ENCODE measurements at regions not wholly inside any gene's neighbourhood (a gene's known extent, or its start where the extent isn't known, plus 50 kb on each side); places are given as distances from the start of the nearest gene placed in this dataset.

DNA sequence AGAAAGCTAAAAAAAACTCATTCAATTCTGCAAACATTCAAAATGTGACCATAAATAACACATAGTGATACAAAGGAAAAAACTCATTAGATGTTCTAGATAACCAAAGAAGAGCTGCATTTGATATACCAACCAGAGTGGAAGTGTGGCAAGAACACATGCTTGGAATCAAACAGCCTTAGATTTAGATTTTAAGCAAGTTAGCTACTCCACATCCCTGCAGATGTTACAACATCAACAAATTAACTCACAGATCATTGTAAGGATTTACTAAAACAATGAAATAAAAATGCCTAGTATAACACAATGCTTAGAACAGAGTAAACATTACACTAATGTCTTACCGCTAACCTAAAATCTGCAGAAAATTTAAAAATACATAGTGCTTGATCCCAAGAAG lies 114.0 kb upstream of the AKIP1 start:
- Histone ChIP-seq H3K36me3 (replicated peaks; ENCODE audit: insufficient read depth, low read depth) (no peaks in the 10 kb centered on the region), H3K4me3 (no peak overlapping the region), H3K4me2 (no peak overlapping the region), H4K20me1 (ENCODE audit: insufficient read depth, poor library complexity, severe bottlenecking) (no peaks in the 10 kb centered on the region), H3K9me3 (ENCODE audit: low read depth) (no peaks in the 10 kb centered on the region), H3K4me1 (ENCODE audit: insufficient read depth) (peaks cover 11% of the 10 kb centered on the region), H3K79me2 (peaks cover 26% of the 10 kb centered on the region), H3K9me2 (replicated peaks; ENCODE audit: insufficient read depth) (no peaks in the 10 kb centered on the region), H3K27me3 (no peaks in the 10 kb centered on the region), H3K27ac (no peak overlapping the region), H2AFZ (no peak overlapping the region)
- TF ChIP-seq EZH2phosphoT487 (IDR thresholded peaks at IDR 0.05; ENCODE audit: low read depth, severe bottlenecking, unreplicated experiment) = no peak
- TF ChIP-seq CTCF (IDR thresholded peaks at IDR 0.05; ENCODE audit: poor library complexity) = no peak
- no peak for TF ChIP-seq EZH2 (IDR thresholded peaks at IDR 0.05; ENCODE audit: borderline replicate concordance)
- WGBS (ENCODE audit: low lambda C conversion rate, missing lambda C conversion rate) = 55% methylated on average over 1 of the region's 1 CpG
- no peak for DNase-seq (ENCODE audit: low spot score)

- WGBS (ENCODE audit: low lambda C conversion rate, missing lambda C conversion rate) = 89% methylated on average over 2 of the region's 2 CpGs
- Histone ChIP-seq H3K4me3 (no peak overlapping the region), H3K27me3 (no peaks in the 10 kb centered on the region), H3K4me2 (no peak overlapping the region), H3K79me2 (peaks cover 8% of the 10 kb centered on the region), H3K4me1 (ENCODE audit: insufficient read depth) (peaks cover 2% of the 10 kb centered on the region), H3K27ac (no peak overlapping the region), H4K20me1 (ENCODE audit: insufficient read depth, poor library complexity, severe bottlenecking) (no peaks in the 10 kb centered on the region), H3K36me3 (replicated peaks; ENCODE audit: insufficient read depth, low read depth) (no peaks in the 10 kb centered on the region), H2AFZ (no peak overlapping the region), H3K9me2 (replicated peaks; ENCODE audit: insufficient read depth) (no peaks in the 10 kb centered on the region), H3K9me3 (ENCODE audit: low read depth) (no peaks in the 10 kb centered on the region)
- TF ChIP-seq CTCF (IDR thresholded peaks at IDR 0.05; ENCODE audit: poor library complexity) (no peak), EZH2phosphoT487 (IDR thresholded peaks at IDR 0.05; ENCODE audit: low read depth, severe bottlenecking, unreplicated experiment) (no peak), EZH2 (IDR thresholded peaks at IDR 0.05; ENCODE audit: borderline replicate concordance) (no peak)
- DNase-seq (ENCODE audit: low spot score) = no peak
These were observed 111.7 kb upstream of the AKIP1 start for GRCh38 chr11:8799273-8799672.

DNA sequence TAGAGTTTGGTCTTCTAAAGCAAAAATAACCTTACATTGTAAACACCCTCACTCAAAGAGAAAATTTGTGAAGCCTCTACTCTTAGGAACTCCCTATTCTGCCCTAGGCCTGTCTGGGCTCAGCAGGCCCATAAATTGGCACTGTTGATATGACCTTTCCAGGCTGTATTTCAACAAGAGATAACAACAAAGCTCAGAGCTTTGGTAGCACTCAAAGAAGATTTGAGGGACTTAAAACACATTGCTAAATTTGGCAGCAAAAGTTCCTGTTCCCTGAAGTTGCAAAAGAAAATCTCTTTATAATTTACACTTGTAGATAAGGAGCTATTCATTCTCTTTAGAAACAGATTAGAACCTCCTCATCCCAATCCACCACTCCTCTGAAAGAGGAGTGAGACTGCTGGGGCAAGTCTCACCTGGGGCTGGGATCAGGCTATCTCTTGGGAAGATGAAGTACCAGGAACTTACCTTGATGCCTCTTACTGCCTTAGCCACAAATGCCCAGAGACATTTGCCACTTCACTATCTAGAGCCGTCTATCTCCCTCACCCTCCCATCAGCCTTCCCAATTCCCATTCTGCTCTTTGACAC lies 110.4 kb upstream of the AKIP1 start:
- no peak for DNase-seq (ENCODE audit: low spot score)
- peaks cover 9% of the 10 kb centered on the region for H3K79me2 ChIP-seq
- WGBS (ENCODE audit: low lambda C conversion rate, missing lambda C conversion rate) = 46% methylated on average over 1 of the region's 1 CpG
- no peak overlapping the region for H2AFZ ChIP-seq
- TF ChIP-seq EZH2 (IDR thresholded peaks at IDR 0.05; ENCODE audit: borderline replicate concordance) (no peak), EZH2phosphoT487 (IDR thresholded peaks at IDR 0.05; ENCODE audit: low read depth, severe bottlenecking, unreplicated experiment) (peak; percentile 95), CTCF (IDR thresholded peaks at IDR 0.05; ENCODE audit: poor library complexity) (no peak)
- H3K27me3 ChIP-seq = no peaks in the 10 kb centered on the region
- H3K9me2 ChIP-seq (replicated peaks; ENCODE audit: insufficient read depth) = no peaks in the 10 kb centered on the region
- H4K20me1 ChIP-seq (ENCODE audit: insufficient read depth, poor library complexity, severe bottlenecking) = no peaks in the 10 kb centered on the region
- no peaks in the 10 kb centered on the region for H3K9me3 ChIP-seq (ENCODE audit: low read depth)
- H3K4me3 ChIP-seq = no peak overlapping the region
- H3K4me1 ChIP-seq (ENCODE audit: insufficient read depth) = no peaks in the 10 kb centered on the region
- no peaks in the 10 kb centered on the region for H3K36me3 ChIP-seq (replicated peaks; ENCODE audit: insufficient read depth, low read depth)
- no peak overlapping the region for H3K4me2 ChIP-seq
- peak overlapping the region; percentile 43 for H3K27ac ChIP-seq

Data from hepatocyte (in vitro differentiated cells).